Activated CD4-positive, alpha-beta T cell treated with anti-CD3 and anti-CD28 coated beads, Interleukin-2, amount 10 ng/mL, durations not matched to agents 24 days and 14 days (primary cell): ENCODE measurements at regions not wholly inside any gene's neighbourhood (a gene's known extent, or its start where the extent isn't known, plus 50 kb on each side); places are given as distances from the start of the nearest gene placed in this dataset.
"Not testable (repeated sequence)": the region's sequence is repeated elsewhere in the genome, so short reads cannot be mapped to it uniquely, and the experiment has no call there.

Source experiments
- DNase-seq: peaks from one replicate; pipeline ENCODE4 v3.0.0; 2022
- H3K27ac Mint-ChIP-seq: one replicate; pipeline ENCODE4 v1.8.0; 2022; ENCODE audit warnings: mild to moderate bottlenecking, mixed read lengths
- H3K27me3 Mint-ChIP-seq: one replicate; pipeline ENCODE4 v1.8.0; 2022; ENCODE audit warnings: mixed read lengths
- H3K36me3 Mint-ChIP-seq: one replicate; pipeline ENCODE4 v1.8.0; 2022; ENCODE audit warnings: low read depth, mild to moderate bottlenecking, mixed read lengths
- H3K4me1 Mint-ChIP-seq: one replicate; pipeline ENCODE4 v1.8.0; 2021; ENCODE audit warnings: mixed read lengths
- H3K4me3 Mint-ChIP-seq: one replicate; pipeline ENCODE4 v1.8.0; 2022; ENCODE audit warnings: mild to moderate bottlenecking, moderate library complexity, mixed read lengths
- H3K9me3 Mint-ChIP-seq: one replicate; pipeline ENCODE4 v1.8.0; 2021; ENCODE audit warnings: mixed read lengths
- intact Hi-C: fragments of 100-400 bp; cut with micrococcal nuclease; formaldehyde crosslinking; loops from one replicate; pipeline ENCODE4 v1.15.1; 2023

- Mint-ChIP-seq H3K36me3 (no peaks in the 10 kb centered on the region), H3K27me3 (peaks cover 25% of the 10 kb centered on the region), H3K4me3 (no peak overlapping the region), H3K9me3 (no peaks in the 10 kb centered on the region), H3K27ac (no peak overlapping the region), H3K4me1 (no peaks in the 10 kb centered on the region)
- intact Hi-C loops, result no loop called here
- DNase-seq, result no peak
These were observed 57.5 kb upstream of the TRA2B start for GRCh38 chr3:185995352-185995751.

DNA sequence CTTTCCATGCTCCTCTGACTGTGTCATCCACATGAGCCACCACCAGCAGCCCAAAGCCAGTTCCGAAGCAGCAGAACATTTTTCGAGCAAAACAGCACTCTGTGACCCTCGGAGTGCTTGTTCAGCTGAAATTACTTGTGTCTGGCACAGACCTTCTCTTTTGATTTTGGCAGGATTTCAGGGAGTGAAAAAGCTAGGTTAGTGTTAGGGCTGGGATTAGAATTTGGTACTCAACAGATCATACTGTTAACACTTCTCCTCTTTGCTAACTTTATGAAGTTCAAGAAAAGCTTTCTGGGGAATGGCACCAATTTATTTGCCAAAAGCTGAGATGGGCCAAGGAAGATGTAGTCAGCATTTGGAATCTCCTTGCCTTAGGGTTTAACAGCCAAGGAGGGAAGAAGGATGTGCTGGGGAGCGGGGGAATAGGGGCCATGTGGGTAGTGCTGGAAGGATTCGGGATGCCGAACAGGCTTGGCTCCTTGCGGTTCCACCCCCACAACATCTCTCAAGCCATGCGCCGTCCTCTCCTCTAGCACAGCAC is 55.1 kb upstream of the TRA2B start:
- no peaks in the 10 kb centered on the region for H3K4me1 Mint-ChIP-seq
- intact Hi-C loops, result no loop called here

GRCh38 chr3:185990995-185991394 is 53.2 kb upstream of the TRA2B start:
- intact Hi-C loops, H3K9me3 Mint-ChIP-seq, H3K4me1 Mint-ChIP-seq, H3K4me3 Mint-ChIP-seq, H3K36me3 Mint-ChIP-seq, DNase-seq, H3K27ac Mint-ChIP-seq: not testable (repeated sequence)
- H3K27me3 Mint-ChIP-seq, result peaks cover 11% of the 10 kb centered on the region

More for the DNA sequence above, 55.1 kb upstream of the TRA2B start:
- H3K27ac Mint-ChIP-seq, result no peak overlapping the region
- H3K27me3 Mint-ChIP-seq, result peaks cover 18% of the 10 kb centered on the region
- H3K36me3 Mint-ChIP-seq, result no peaks in the 10 kb centered on the region
- no peak overlapping the region for H3K4me3 Mint-ChIP-seq
- DNase-seq, result no peak
- H3K9me3 Mint-ChIP-seq, result no peaks in the 10 kb centered on the region

DNA sequence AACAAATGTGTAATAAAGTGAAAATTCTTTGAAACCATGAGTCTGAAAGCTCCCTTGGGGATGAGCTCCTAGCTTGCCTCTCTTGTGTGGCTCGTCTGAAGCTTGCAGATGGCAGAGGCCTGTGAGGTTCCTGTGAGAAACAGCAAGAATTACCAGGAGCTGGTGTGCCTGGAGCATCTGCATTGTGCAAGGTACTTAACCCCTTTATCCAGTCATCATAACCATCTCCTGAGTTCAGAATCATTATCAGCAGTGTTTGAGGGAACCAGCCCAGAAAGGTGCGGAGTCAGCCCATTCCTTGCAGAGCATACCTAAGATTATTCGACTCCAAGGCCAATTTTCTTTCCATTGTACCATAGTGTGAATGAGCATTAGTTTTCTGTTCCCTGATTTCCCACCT is 51.7 kb upstream of the TRA2B start:
- H3K27me3 Mint-ChIP-seq, result peaks cover 9% of the 10 kb centered on the region
- H3K4me3 Mint-ChIP-seq, result no peak overlapping the region
- no peak for DNase-seq
- H3K36me3 Mint-ChIP-seq, result no peaks in the 10 kb centered on the region
- intact Hi-C loops, result loop anchor here (10.0 kb wide), 1 partner anchor 835 kb away; no protein-coding TSS in a partner anchor
- H3K27ac Mint-ChIP-seq, result no peak overlapping the region
- H3K4me1 Mint-ChIP-seq, result no peaks in the 10 kb centered on the region
- H3K9me3 Mint-ChIP-seq, result no peaks in the 10 kb centered on the region

DNA sequence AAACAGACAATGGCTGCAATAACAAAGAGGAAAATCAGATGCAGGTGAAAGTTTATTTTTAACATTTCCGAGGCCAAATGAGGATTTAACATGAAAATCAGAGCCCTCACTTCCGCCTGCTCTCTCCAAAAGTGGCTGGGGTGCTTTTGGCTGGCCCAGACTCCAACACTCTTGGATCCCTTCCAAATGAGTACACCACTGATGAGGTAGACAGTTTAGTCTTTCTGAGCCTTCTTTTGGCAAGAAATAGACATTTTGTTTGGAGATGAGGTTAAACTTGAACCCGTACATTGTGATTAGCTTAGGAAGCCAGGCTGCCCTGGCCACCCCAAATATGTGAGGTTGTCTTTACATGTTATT is 51.0 kb upstream of the TRA2B start:
- H3K4me1 Mint-ChIP-seq, result no peaks in the 10 kb centered on the region
- H3K27me3 Mint-ChIP-seq, result peaks cover 9% of the 10 kb centered on the region
- no peak for DNase-seq
- intact Hi-C loops, result loop anchor here (10.0 kb wide), 1 partner anchor 836 kb away; no protein-coding TSS in a partner anchor
- H3K9me3 Mint-ChIP-seq, result no peaks in the 10 kb centered on the region
- no peak overlapping the region for H3K27ac Mint-ChIP-seq
- H3K4me3 Mint-ChIP-seq, result no peak overlapping the region
- H3K36me3 Mint-ChIP-seq, result no peaks in the 10 kb centered on the region

DNA sequence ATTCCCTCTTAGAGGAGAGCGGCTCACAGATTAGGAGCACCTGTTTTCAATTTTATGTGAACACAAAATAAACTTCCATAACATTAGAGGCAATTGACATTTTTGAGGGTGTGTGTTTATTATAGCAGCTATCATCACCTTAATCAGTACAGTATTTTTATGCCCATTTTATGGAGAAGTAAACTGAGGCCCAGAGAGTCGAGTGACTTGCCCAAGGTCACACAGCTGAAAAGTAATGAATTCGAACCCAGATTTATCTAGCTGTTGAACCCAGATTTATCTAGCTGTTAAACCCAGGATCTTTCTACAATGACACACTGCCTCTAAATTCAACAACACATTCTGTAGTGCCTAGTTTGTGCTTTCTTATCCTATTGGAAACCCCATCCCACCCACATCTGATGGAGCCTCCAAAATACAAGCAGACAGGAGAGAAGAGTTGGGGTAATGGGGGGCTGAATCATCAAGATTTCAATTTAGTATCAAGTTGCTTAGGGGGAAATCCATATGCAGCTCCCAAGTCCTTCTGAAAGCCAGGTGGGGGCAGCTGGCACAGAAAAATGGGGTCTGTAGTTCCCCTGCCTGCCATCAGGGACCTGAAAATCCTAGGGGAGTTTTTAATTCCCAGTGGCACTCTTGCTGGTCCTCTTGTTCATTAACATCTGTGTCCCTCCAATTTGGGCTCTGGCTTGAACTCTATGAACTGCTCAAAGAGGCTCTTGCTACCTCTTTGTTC is 50.4 kb upstream of the TRA2B start:
- Mint-ChIP-seq H3K27me3 (peaks cover 13% of the 10 kb centered on the region), H3K36me3 (no peaks in the 10 kb centered on the region), H3K9me3 (no peaks in the 10 kb centered on the region), H3K4me1 (peaks cover 4% of the 10 kb centered on the region), H3K27ac (no peak overlapping the region), H3K4me3 (no peak overlapping the region)
- no peak for DNase-seq
- intact Hi-C loops, result loop anchor here (10.0 kb wide), 1 partner anchor 837 kb away; no protein-coding TSS in a partner anchor
